ENCODE measurements at regions not wholly inside any gene's neighbourhood (a gene's known extent, or its start where the extent isn't known, plus 50 kb on each side); places are given as distances from the start of the nearest gene placed in this dataset.
"Not testable (repeated sequence)": the region's sequence is repeated elsewhere in the genome, so short reads cannot be mapped to it uniquely, and the experiment has no call there.

DNA sequence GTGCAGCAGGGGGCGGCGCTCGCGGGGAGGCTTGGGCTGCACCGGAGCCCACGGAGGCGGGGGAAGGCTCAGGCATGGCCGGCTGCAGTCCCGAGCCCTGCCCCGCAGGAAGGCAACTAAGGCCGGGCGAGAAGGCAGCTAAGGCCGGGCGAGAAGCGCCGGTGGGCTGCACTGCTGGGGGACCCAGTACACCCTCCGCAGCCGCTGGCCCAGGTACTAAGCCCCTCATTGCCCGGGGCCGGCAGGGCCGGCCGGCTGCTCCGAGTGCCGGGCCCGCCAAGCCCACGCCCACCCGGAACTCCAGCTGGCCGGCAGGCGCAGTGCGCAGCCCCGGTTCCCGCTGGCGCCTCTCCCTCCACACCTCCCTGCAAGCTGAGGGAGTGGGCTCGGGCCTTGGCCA, 150.0 kb downstream of the SMIM20 start:
- H3K27me3 ChIP-seq (ENCODE audit: control insufficient read depth in 3 of 3, insufficient read depth in 3 of 3, low read depth in 1 of 3, low read length in 3 of 3); H4K91ac ChIP-seq (ENCODE audit: low read depth, low read length, poor library complexity); H3K14ac ChIP-seq (ENCODE audit: low read length); H3K18ac ChIP-seq (ENCODE audit: low read length); H2BK120ac ChIP-seq (ENCODE audit: low read depth, low read length); H3K4me2 ChIP-seq (ENCODE audit: insufficient read depth, low read length, poor library complexity, severe bottlenecking); H3K27ac ChIP-seq (replicated peaks; ENCODE audit: low read length); H2BK12ac ChIP-seq (ENCODE audit: low read length); H2AK5ac ChIP-seq (ENCODE audit: low read depth, low read length); H3K9me3 ChIP-seq (replicated peaks in 1 of 2; ENCODE audit: control insufficient read depth in 2 of 2, insufficient read depth in 1 of 2, low read depth in 1 of 2, low read length in 2 of 2); H3K36me3 ChIP-seq (replicated peaks in 1 of 2; ENCODE audit: control insufficient read depth in 2 of 2, insufficient read depth in 2 of 2, low read length in 2 of 2); H4K8ac ChIP-seq (ENCODE audit: low read depth, low read length); H3K23ac ChIP-seq (ENCODE audit: low read depth, low read length, poor library complexity); DNase-seq (ENCODE audit: low spot score); H3K4me1 ChIP-seq (ENCODE audit: control insufficient read depth in 2 of 2, insufficient read depth in 1 of 2, low read depth in 1 of 2, low read length in 2 of 2); H2AFZ ChIP-seq (ENCODE audit: low read length); H3K9ac ChIP-seq (ENCODE audit: low read depth, low read length, poor library complexity); H3K4ac ChIP-seq (ENCODE audit: low read length); H2BK5ac ChIP-seq (ENCODE audit: low read length); H2BK15ac ChIP-seq (ENCODE audit: low read length); H3K4me3 ChIP-seq (ENCODE audit: low read length in 2 of 2); H3K79me1 ChIP-seq (ENCODE audit: low read depth, low read length): not testable (repeated sequence)
- no CpG with 5 or more reads among the region's 34 CpGs for WGBS, 2 donors (ENCODE audit: extremely low coverage in 2 of 2, insufficient read length in 2 of 2, insufficient replicate concordance in 1 of 2)

DNA sequence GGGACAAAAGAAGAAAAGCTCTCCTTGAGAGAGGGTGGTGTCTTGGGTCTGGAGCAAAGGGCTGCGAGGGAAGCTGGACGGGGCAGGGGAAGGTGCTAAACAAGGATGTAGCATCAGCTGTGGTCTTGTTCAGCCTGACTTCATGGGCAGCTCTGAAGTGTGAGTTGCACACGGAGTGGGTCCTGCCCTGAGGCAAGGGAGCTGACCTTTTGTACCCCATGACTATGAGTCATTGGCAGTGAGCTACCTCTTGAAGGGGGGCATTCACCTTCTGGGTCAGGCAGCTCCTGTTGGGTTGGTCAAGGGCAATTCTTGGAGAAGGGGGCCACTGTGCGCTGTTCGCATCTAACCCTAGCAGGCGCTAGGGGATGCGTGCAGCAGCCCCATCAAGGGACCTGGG, 151.8 kb downstream of the SMIM20 start:
- H4K91ac ChIP-seq (ENCODE audit: low read depth, low read length, poor library complexity), result no peak overlapping the region

DNA sequence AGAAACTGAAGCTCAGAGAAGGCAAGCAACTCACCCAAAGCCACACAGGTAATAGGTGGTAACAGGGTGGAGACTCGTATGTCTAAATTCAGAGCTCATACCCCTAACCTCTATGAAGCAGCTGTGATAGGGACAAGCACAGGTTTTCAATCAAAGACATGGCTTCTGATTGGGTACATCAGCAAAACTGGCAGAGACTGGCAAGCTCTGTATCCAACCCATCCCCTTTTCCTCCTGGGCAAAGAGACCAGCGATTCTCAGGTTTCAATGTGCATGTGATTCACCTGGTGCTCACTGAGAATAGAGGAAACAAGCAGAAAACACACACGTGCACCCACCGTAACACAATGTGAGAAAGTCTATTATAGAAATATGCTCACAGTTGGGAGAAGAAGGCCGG, 153.0 kb downstream of the SMIM20 start:
- H3K27ac ChIP-seq (replicated peaks; ENCODE audit: low read length), result no peak overlapping the region
- H3K18ac ChIP-seq (ENCODE audit: low read length), result no peak overlapping the region
- no peak overlapping the region for H2AK5ac ChIP-seq (ENCODE audit: low read depth, low read length)
- no peaks in the 10 kb centered on the region for H3K27me3 ChIP-seq (ENCODE audit: control insufficient read depth in 3 of 3, insufficient read depth in 3 of 3, low read depth in 1 of 3, low read length in 3 of 3)
- no peak overlapping the region for H3K4me3 ChIP-seq (ENCODE audit: low read length in 2 of 2)
- H3K4ac ChIP-seq (ENCODE audit: low read length), result no peak overlapping the region
- no peak overlapping the region for H2AFZ ChIP-seq (ENCODE audit: low read length)
- no peak overlapping the region for H3K9ac ChIP-seq (ENCODE audit: low read depth, low read length, poor library complexity)
- H4K8ac ChIP-seq (ENCODE audit: low read depth, low read length), result no peak overlapping the region
- H3K4me2 ChIP-seq (ENCODE audit: insufficient read depth, low read length, poor library complexity, severe bottlenecking), result no peak overlapping the region
- no peaks in the 10 kb centered on the region for H3K79me1 ChIP-seq (ENCODE audit: low read depth, low read length)
- no peak overlapping the region for H3K14ac ChIP-seq (ENCODE audit: low read length)
- H3K36me3 ChIP-seq (replicated peaks in 1 of 2; ENCODE audit: control insufficient read depth in 2 of 2, insufficient read depth in 2 of 2, low read length in 2 of 2), result no peaks in the 10 kb centered on the region
- H4K91ac ChIP-seq (ENCODE audit: low read depth, low read length, poor library complexity), result no peak overlapping the region
- no peak overlapping the region for H2BK15ac ChIP-seq (ENCODE audit: low read length)
- H2BK120ac ChIP-seq (ENCODE audit: low read depth, low read length), result no peak overlapping the region
- no peak overlapping the region for H3K23ac ChIP-seq (ENCODE audit: low read depth, low read length, poor library complexity)
- peaks cover 0 to 3% of the 10 kb centered on the region in 2 donors for H3K4me1 ChIP-seq (ENCODE audit: control insufficient read depth in 2 of 2, insufficient read depth in 1 of 2, low read depth in 1 of 2, low read length in 2 of 2)
- WGBS, 2 donors (ENCODE audit: extremely low coverage in 2 of 2, insufficient read length in 2 of 2, insufficient replicate concordance in 1 of 2), result no CpG with 5 or more reads among the region's 5 CpGs
- no peak for DNase-seq (ENCODE audit: low spot score)
- no peaks in the 10 kb centered on the region for H3K9me3 ChIP-seq (replicated peaks in 1 of 2; ENCODE audit: control insufficient read depth in 2 of 2, insufficient read depth in 1 of 2, low read depth in 1 of 2, low read length in 2 of 2)
- H2BK12ac ChIP-seq (ENCODE audit: low read length), result no peak overlapping the region
- no peak overlapping the region for H2BK5ac ChIP-seq (ENCODE audit: low read length)

More for the DNA sequence above, 151.8 kb downstream of the SMIM20 start:
- Histone ChIP-seq H3K4me2 (ENCODE audit: insufficient read depth, low read length, poor library complexity, severe bottlenecking) (no peak overlapping the region), H2AK5ac (ENCODE audit: low read depth, low read length) (no peak overlapping the region), H3K27me3 (ENCODE audit: control insufficient read depth in 3 of 3, insufficient read depth in 3 of 3, low read depth in 1 of 3, low read length in 3 of 3) (no peaks in the 10 kb centered on the region), H2BK120ac (ENCODE audit: low read depth, low read length) (no peak overlapping the region), H3K4me3 (ENCODE audit: low read length in 2 of 2) (no peak overlapping the region), H3K4me1 (ENCODE audit: control insufficient read depth in 2 of 2, insufficient read depth in 1 of 2, low read depth in 1 of 2, low read length in 2 of 2) (peaks cover 0 to 3% of the 10 kb centered on the region in 2 donors), H2BK5ac (ENCODE audit: low read length) (no peak overlapping the region), H3K23ac (ENCODE audit: low read depth, low read length, poor library complexity) (no peak overlapping the region), H3K4ac (ENCODE audit: low read length) (no peak overlapping the region), H3K9ac (ENCODE audit: low read depth, low read length, poor library complexity) (no peak overlapping the region), H4K8ac (ENCODE audit: low read depth, low read length) (no peak overlapping the region), H2BK15ac (ENCODE audit: low read length) (no peak overlapping the region), H2BK12ac (ENCODE audit: low read length) (no peak overlapping the region), H3K79me1 (ENCODE audit: low read depth, low read length) (no peaks in the 10 kb centered on the region), H3K14ac (ENCODE audit: low read length) (no peak overlapping the region), H3K36me3 (replicated peaks in 1 of 2; ENCODE audit: control insufficient read depth in 2 of 2, insufficient read depth in 2 of 2, low read length in 2 of 2) (no peaks in the 10 kb centered on the region), H3K9me3 (replicated peaks in 1 of 2; ENCODE audit: control insufficient read depth in 2 of 2, insufficient read depth in 1 of 2, low read depth in 1 of 2, low read length in 2 of 2) (no peaks in the 10 kb centered on the region), H3K18ac (ENCODE audit: low read length) (peak overlapping the region; percentile 4), H2AFZ (ENCODE audit: low read length) (no peak overlapping the region), H3K27ac (replicated peaks; ENCODE audit: low read length) (no peak overlapping the region)
- whole genome bisulfite sequencing, 2 donors (ENCODE audit: extremely low coverage in 2 of 2, insufficient read length in 2 of 2, insufficient replicate concordance in 1 of 2), result no CpG with 5 or more reads among the region's 7 CpGs
- no peak for DNase-seq (ENCODE audit: low spot score)

DNA sequence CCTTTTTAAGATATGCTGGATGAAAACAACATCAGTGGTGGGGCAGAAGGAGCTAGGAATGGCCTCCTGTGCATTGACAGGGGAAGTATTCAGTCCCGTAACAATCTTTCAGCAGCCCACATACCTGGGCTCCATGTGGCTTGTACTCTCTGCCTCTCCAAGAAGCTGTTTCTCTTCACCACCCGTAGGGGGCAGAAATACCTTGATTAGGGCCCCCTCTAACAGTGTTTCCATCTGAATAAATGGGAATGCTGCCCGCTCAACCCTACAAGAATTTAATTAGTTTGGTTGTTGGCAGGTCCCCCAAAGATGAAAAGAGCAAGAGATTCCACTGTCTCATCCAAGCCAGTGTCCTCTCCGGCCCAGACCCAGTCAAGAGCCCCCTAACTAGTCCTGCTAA, 155.2 kb downstream of the SMIM20 start:
- Histone ChIP-seq H3K27ac (replicated peaks; ENCODE audit: low read length) (no peak overlapping the region), H3K4me2 (ENCODE audit: insufficient read depth, low read length, poor library complexity, severe bottlenecking) (no peak overlapping the region), H3K4me1 (ENCODE audit: control insufficient read depth in 2 of 2, insufficient read depth in 1 of 2, low read depth in 1 of 2, low read length in 2 of 2) (peaks cover 0 to 3% of the 10 kb centered on the region in 2 donors), H3K36me3 (replicated peaks in 1 of 2; ENCODE audit: control insufficient read depth in 2 of 2, insufficient read depth in 2 of 2, low read length in 2 of 2) (no peaks in the 10 kb centered on the region), H2AFZ (ENCODE audit: low read length) (no peak overlapping the region), H2BK5ac (ENCODE audit: low read length) (no peak overlapping the region), H3K9ac (ENCODE audit: low read depth, low read length, poor library complexity) (no peak overlapping the region), H2BK12ac (ENCODE audit: low read length) (no peak overlapping the region), H3K23ac (ENCODE audit: low read depth, low read length, poor library complexity) (no peak overlapping the region), H3K9me3 (replicated peaks in 1 of 2; ENCODE audit: control insufficient read depth in 2 of 2, insufficient read depth in 1 of 2, low read depth in 1 of 2, low read length in 2 of 2) (no peaks in the 10 kb centered on the region), H3K4me3 (ENCODE audit: low read length in 2 of 2) (no peak overlapping the region), H2BK15ac (ENCODE audit: low read length) (no peak overlapping the region), H3K14ac (ENCODE audit: low read length) (no peak overlapping the region), H3K4ac (ENCODE audit: low read length) (no peak overlapping the region), H3K27me3 (ENCODE audit: control insufficient read depth in 3 of 3, insufficient read depth in 3 of 3, low read depth in 1 of 3, low read length in 3 of 3) (no peaks in the 10 kb centered on the region), H2AK5ac (ENCODE audit: low read depth, low read length) (no peak overlapping the region), H3K79me1 (ENCODE audit: low read depth, low read length) (no peaks in the 10 kb centered on the region), H4K91ac (ENCODE audit: low read depth, low read length, poor library complexity) (no peak overlapping the region), H2BK120ac (ENCODE audit: low read depth, low read length) (no peak overlapping the region), H3K18ac (ENCODE audit: low read length) (no peak overlapping the region), H4K8ac (ENCODE audit: low read depth, low read length) (no peak overlapping the region)
- peak; percentile 24 for DNase-seq (ENCODE audit: low spot score)
- no CpG with 5 or more reads among the region's 4 CpGs for WGBS, 2 donors (ENCODE audit: extremely low coverage in 2 of 2, insufficient read length in 2 of 2, insufficient replicate concordance in 1 of 2)

Data from neuronal stem cell (in vitro differentiated cells).